ENCODE measurements at regions not wholly inside any gene's neighbourhood (a gene's known extent, or its start where the extent isn't known, plus 50 kb on each side); places are given as distances from the start of the nearest gene placed in this dataset.

DNA sequence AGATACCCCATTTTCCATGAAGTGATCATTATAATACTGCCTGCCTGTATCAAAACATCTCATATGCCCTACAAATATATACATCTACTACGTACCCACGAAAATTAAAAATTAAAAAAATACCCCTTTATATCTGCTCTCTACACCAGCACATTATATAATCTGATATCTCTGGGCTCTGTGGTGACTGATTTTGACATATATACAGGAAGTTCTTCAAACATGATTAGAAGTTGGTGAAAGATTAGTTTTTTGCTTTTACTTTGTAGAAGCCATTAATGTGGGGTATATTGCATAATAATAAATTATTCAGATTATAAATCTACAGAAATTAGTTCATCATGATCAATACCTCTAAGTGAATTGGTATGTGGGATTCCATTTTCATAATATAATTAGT, 126.7 kb upstream of the MDM1 start:
- TF ChIP-seq CTCF (IDR thresholded peaks at IDR 0.05; ENCODE audit: borderline replicate concordance, control extremely low read depth, extremely low read depth, insufficient read depth, missing control alignments): no peak
- in situ Hi-C loops (cut with MboI; ENCODE audit: low sequenced_read_pairs, unreplicated experiment): no loop called here
- no peak for DNase-seq (ENCODE audit: low spot score)

- in situ Hi-C loops (cut with MboI; ENCODE audit: low sequenced_read_pairs, unreplicated experiment): no loop called here
- no peak for DNase-seq (ENCODE audit: low spot score)
- TF ChIP-seq CTCF (IDR thresholded peaks at IDR 0.05; ENCODE audit: borderline replicate concordance, control extremely low read depth, extremely low read depth, insufficient read depth, missing control alignments): no peak
Measured at GRCh38 chr12:68460236-68460635, 128.1 kb upstream of the MDM1 start.

- no peak for DNase-seq (ENCODE audit: low spot score)
- no peak for TF ChIP-seq CTCF (IDR thresholded peaks at IDR 0.05; ENCODE audit: borderline replicate concordance, control extremely low read depth, extremely low read depth, insufficient read depth, missing control alignments)
- in situ Hi-C loops (cut with MboI; ENCODE audit: low sequenced_read_pairs, unreplicated experiment): no loop called here
Measured at GRCh38 chr12:68461645-68462044, 129.5 kb upstream of the MDM1 start.

GRCh38 chr12:68462803-68463202, 130.6 kb upstream of the MDM1 start:
- in situ Hi-C loops (cut with MboI; ENCODE audit: low sequenced_read_pairs, unreplicated experiment): no loop called here
- no peak for TF ChIP-seq CTCF (IDR thresholded peaks at IDR 0.05; ENCODE audit: borderline replicate concordance, control extremely low read depth, extremely low read depth, insufficient read depth, missing control alignments)

GRCh38 chr12:68465227-68465626, 133.1 kb upstream of the MDM1 start:
- in situ Hi-C loops (cut with MboI; ENCODE audit: low sequenced_read_pairs, unreplicated experiment): no loop called here
- no peak for TF ChIP-seq CTCF (IDR thresholded peaks at IDR 0.05; ENCODE audit: borderline replicate concordance, control extremely low read depth, extremely low read depth, insufficient read depth, missing control alignments)
- no peak for DNase-seq (ENCODE audit: low spot score)

More at GRCh38 chr12:68462803-68463202, 130.6 kb upstream of the MDM1 start:
- no peak for DNase-seq (ENCODE audit: low spot score)

DNA sequence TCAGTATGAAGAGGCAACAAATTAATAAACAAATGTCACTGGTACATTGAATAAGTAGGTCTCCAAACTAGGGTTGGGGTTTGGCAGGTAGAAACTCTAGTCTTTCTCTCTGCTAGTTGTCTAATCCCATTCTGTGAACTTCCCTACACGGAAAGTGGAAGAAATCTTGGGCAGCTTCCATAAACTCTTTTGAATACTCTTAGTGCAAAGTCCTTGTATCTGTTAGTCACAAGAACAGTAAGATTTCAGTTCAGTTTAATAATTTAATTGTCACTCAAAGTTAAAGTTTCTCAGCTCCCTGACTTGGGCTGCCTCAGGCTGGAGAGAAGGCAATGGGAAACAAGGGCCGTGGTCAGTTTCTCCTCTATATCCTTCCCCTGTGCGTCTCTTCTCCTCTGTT, 135.4 kb upstream of the MDM1 start:
- DNase-seq (ENCODE audit: low spot score): no peak
- in situ Hi-C loops (cut with MboI; ENCODE audit: low sequenced_read_pairs, unreplicated experiment): no loop called here
- no peak for TF ChIP-seq CTCF (IDR thresholded peaks at IDR 0.05; ENCODE audit: borderline replicate concordance, control extremely low read depth, extremely low read depth, insufficient read depth, missing control alignments)

- no peak for TF ChIP-seq CTCF (IDR thresholded peaks at IDR 0.05; ENCODE audit: borderline replicate concordance, control extremely low read depth, extremely low read depth, insufficient read depth, missing control alignments)
- DNase-seq (ENCODE audit: low spot score): no peak
- in situ Hi-C loops (cut with MboI; ENCODE audit: low sequenced_read_pairs, unreplicated experiment): no loop called here
Measured at GRCh38 chr12:68468036-68468435, 135.9 kb upstream of the MDM1 start.

Measured in GM13976 (cell line).